Neuronal stem cell (in vitro differentiated cells): ENCODE measurements at regions not wholly inside any gene's neighbourhood (a gene's known extent, or its start where the extent isn't known, plus 50 kb on each side); places are given as distances from the start of the nearest gene placed in this dataset.

Experiments used
- DNase-seq: peaks from one replicate; pipeline ENCODE4 v3.0.0-alpha.2; 2013; ENCODE audit warnings: low spot score
- H2AFZ ChIP-seq: one replicate; pipeline ENCODE4 v1.6.1; 2013; ENCODE audit warnings: mild to moderate bottlenecking, low read length, inconsistent platforms
- H2AK5ac ChIP-seq: 2 replicates; pipeline ENCODE4 v1.6.1; 2013; ENCODE audit warnings: low read depth, mild to moderate bottlenecking, inconsistent platforms, low read length, moderate library complexity, mixed read lengths
- H2BK120ac ChIP-seq: 2 replicates; pipeline ENCODE4 v1.6.1; 2013; ENCODE audit warnings: low read depth, mild to moderate bottlenecking, inconsistent platforms, low read length, moderate library complexity, mixed read lengths
- H2BK12ac ChIP-seq: one replicate; pipeline ENCODE4 v1.6.1; 2013; ENCODE audit warnings: low read length, inconsistent platforms
- H2BK15ac ChIP-seq: 2 replicates; pipeline ENCODE4 v1.6.1; 2013; ENCODE audit warnings: mild to moderate bottlenecking, low read length, inconsistent platforms, mixed read lengths
- H2BK5ac ChIP-seq: one replicate; pipeline ENCODE4 v1.6.1; 2013; ENCODE audit warnings: inconsistent platforms, mild to moderate bottlenecking, low read length, moderate library complexity
- H3K14ac ChIP-seq: one replicate; pipeline ENCODE4 v1.6.1; 2013; ENCODE audit warnings: low read length, inconsistent platforms
- H3K18ac ChIP-seq: 2 replicates; pipeline ENCODE4 v1.6.1; 2013; ENCODE audit warnings: low read length, inconsistent platforms
- H3K23ac ChIP-seq: 2 replicates; pipeline ENCODE4 v1.6.1; 2013; ENCODE audit warnings: low read depth, mild to moderate bottlenecking, mixed read lengths, low read length, inconsistent platforms; ENCODE audit not compliant: poor library complexity
- H3K27ac ChIP-seq: replicated peaks from 3 replicates; pipeline ENCODE4 v1.5.1; 2013; ENCODE audit warnings: low read length, inconsistent platforms
- H3K27me3 ChIP-seq, 3 experiments: 2 replicates each; pipeline ENCODE4 v1.6.1; 2013; ENCODE audit warnings: low read length in 3 of 3, mild to moderate bottlenecking in 2 of 3, inconsistent platforms in 1 of 3, low read depth in 1 of 3, mixed read lengths in 1 of 3, moderate library complexity in 1 of 3; ENCODE audit not compliant: control insufficient read depth in 3 of 3, insufficient read depth in 3 of 3
- H3K36me3 ChIP-seq, 2 donors: replicated peaks in 1 of 2; 2 replicates each; pipeline ENCODE4 v1.6.1; 2013; ENCODE audit warnings: low read length in 2 of 2; ENCODE audit not compliant: control insufficient read depth in 2 of 2, insufficient read depth in 2 of 2
- H3K4ac ChIP-seq: 2 replicates; pipeline ENCODE4 v1.6.1; 2013; ENCODE audit warnings: inconsistent platforms, mild to moderate bottlenecking, low read length, moderate library complexity
- H3K4me1 ChIP-seq, 2 donors: 1 replicate in 1 of 2; 2 replicates in 1 of 2; pipeline ENCODE4 v1.6.1; 2013; ENCODE audit warnings: low read length in 2 of 2, low read depth in 1 of 2; ENCODE audit not compliant: control insufficient read depth in 2 of 2, insufficient read depth in 1 of 2
- H3K4me2 ChIP-seq: one replicate; pipeline ENCODE4 v1.6.1; 2013; ENCODE audit warnings: mild to moderate bottlenecking, low read length, inconsistent platforms; ENCODE audit not compliant: insufficient read depth, poor library complexity, severe bottlenecking
- H3K4me3 ChIP-seq, 2 donors: 2 replicates each; pipeline ENCODE4 v1.5.1; 2013; ENCODE audit warnings: low read length in 2 of 2, mild to moderate bottlenecking in 2 of 2, inconsistent platforms in 1 of 2, moderate library complexity in 1 of 2
- H3K79me1 ChIP-seq: one replicate; pipeline ENCODE4 v1.6.1; 2013; ENCODE audit warnings: low read depth, mild to moderate bottlenecking, inconsistent platforms, low read length, moderate library complexity
- H3K9ac ChIP-seq: one replicate; pipeline ENCODE4 v1.6.1; 2013; ENCODE audit warnings: mild to moderate bottlenecking, low read depth, low read length, inconsistent platforms; ENCODE audit not compliant: poor library complexity
- H3K9me3 ChIP-seq, 2 donors: replicated peaks in 1 of 2; 2 replicates each; pipeline versions ENCODE3 to v1.6.1; 2013; ENCODE audit warnings: low read length in 2 of 2, mild to moderate bottlenecking in 2 of 2, inconsistent platforms in 1 of 2, low read depth in 1 of 2, mixed read lengths in 1 of 2, moderate library complexity in 1 of 2; ENCODE audit not compliant: control insufficient read depth in 2 of 2, insufficient read depth in 1 of 2
- H4K8ac ChIP-seq: one replicate; pipeline ENCODE4 v1.6.1; 2013; ENCODE audit warnings: low read depth, mild to moderate bottlenecking, inconsistent platforms, low read length, moderate library complexity
- H4K91ac ChIP-seq: one replicate; pipeline ENCODE4 v1.6.1; 2013; ENCODE audit warnings: low read length, low read depth, mild to moderate bottlenecking, inconsistent platforms; ENCODE audit not compliant: poor library complexity
- WGBS, 2 donors: extraction: QIAGEN DNeasy Blood & Tissue Kit; methylation state at CpG; one replicate each; pipeline ENCODE4 v1.1.7; 2013; ENCODE audit warnings: missing lambda C conversion rate in 2 of 2, mixed read lengths in 1 of 2; ENCODE audit not compliant: insufficient read length in 2 of 2, insufficient replicate concordance in 1 of 2; ENCODE audit errors: extremely low coverage in 2 of 2; 5-methylcytosine and 5-hydroxymethylcytosine counted together

DNA sequence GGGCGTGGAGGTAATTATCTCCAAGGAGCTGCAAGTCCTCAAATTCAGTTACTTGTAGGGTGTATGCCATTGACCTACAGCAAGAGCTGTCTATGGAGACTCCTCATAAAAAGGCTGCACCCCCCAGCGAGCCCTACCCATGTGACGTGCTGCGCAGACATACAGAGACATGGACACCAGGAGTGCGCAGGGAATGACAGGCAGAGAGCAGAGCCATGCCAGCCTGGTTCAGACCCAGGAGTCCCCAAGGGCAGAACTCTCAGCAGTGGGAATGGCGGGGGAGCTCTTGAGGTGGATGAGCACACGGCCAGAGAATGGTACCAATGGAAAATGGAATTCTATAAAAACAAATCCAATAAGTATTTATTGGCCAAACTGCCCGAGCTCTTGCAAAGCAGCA is 310.1 kb downstream of the MYCN start:
- DNase-seq, result no peak
- H3K14ac ChIP-seq, result no peak overlapping the region

DNA sequence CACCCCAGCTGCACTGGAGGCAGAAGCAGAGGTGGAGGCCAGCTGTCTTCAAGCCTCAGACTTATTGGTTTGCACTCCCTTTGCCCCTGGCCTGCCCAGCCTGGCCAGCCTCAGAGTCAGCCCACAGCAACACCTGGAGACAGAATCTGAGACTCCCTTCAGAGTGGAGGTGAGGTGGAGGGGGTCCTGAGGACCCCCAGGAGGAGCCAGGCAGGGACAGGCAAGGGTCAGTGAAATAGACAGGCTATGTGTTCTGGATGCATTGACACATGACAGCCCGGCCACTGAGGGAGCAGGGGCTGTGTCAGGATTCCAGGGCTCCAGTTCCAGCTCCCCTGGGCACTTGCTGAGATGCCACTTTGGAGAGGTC is 309.7 kb downstream of the MYCN start:
- WGBS, 2 donors, result no CpG with 5 or more reads among the region's 1 CpG

More for the DNA sequence above, 310.1 kb downstream of the MYCN start:
- H4K8ac ChIP-seq, result no peak overlapping the region
- no CpG with 5 or more reads among the region's 8 CpGs for WGBS, 2 donors
- H3K79me1 ChIP-seq, result no peaks in the 10 kb centered on the region
- no peak overlapping the region for H3K4me2 ChIP-seq
- no peaks in the 10 kb centered on the region for H3K9me3 ChIP-seq
- H2BK12ac ChIP-seq, result no peak overlapping the region
- no peak overlapping the region for H4K91ac ChIP-seq
- no peak overlapping the region for H3K4me3 ChIP-seq
- H3K27me3 ChIP-seq, result no peaks in the 10 kb centered on the region
- H3K4ac ChIP-seq, result no peak overlapping the region
- H3K27ac ChIP-seq, result no peak overlapping the region
- no peak overlapping the region for H3K18ac ChIP-seq
- H2BK15ac ChIP-seq, result no peak overlapping the region
- no peak overlapping the region for H2BK120ac ChIP-seq
- no peaks in the 10 kb centered on the region for H3K36me3 ChIP-seq
- H2BK5ac ChIP-seq, result no peak overlapping the region
- no peak overlapping the region for H3K23ac ChIP-seq
- no peak overlapping the region for H2AK5ac ChIP-seq
- no peak overlapping the region for H2AFZ ChIP-seq
- no peak overlapping the region for H3K9ac ChIP-seq
- H3K4me1 ChIP-seq, result peaks cover 10 to 15% of the 10 kb centered on the region in 2 donors

DNA sequence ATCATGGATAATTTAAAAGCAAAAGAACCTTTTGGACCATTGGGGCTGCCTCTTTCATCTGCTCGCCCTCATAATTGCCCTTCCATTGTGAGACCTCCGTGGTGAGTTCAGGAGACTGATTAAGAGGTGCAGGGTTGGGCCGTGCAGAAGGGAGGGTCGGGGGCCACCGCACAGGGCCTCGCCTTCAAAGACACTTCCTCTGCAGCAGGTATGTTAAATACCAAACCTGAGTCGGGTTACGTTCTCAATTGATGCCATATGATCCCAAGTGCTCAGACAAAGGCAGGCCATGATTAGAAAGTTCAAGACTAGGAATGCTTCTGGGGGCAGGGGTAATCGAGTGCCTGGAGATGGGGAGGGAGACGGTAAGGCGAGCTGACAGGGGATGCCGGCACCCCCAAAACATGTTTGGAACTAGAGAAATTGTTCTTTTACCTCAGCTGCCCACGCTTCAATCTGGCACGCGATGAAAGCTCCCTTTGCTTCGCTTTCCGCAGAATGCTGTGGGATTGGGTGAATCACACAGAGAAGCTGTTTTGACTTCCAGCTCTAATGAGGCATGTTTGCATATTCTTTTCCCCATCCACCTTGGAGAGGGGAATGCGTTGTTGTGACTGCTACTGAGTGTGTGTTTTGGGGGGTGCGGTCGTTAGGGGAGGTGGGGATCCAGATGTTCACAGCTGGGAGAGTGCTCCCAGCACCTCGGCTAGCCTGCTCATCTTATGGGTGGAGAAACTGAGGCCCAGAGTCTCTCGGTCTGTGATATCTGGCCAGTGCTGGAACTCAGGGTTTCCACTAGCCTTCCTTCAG is 309.1 kb downstream of the MYCN start:
- H2BK120ac ChIP-seq, result no peak overlapping the region
- H3K4ac ChIP-seq, result no peak overlapping the region
- H2AK5ac ChIP-seq, result peak overlapping the region; percentile 47
- peak overlapping the region; percentile 64 for H3K18ac ChIP-seq
- no peak overlapping the region for H3K9ac ChIP-seq
- peak overlapping the region; percentile 3 for H3K14ac ChIP-seq
- H3K27ac ChIP-seq, result no peak overlapping the region
- WGBS, 2 donors, result no CpG with 5 or more reads among the region's 22 CpGs
- no peak overlapping the region for H4K91ac ChIP-seq
- no peak overlapping the region for H3K4me2 ChIP-seq
- no peaks in the 10 kb centered on the region for H3K36me3 ChIP-seq
- H2BK12ac ChIP-seq, result no peak overlapping the region
- no peak overlapping the region for H2BK5ac ChIP-seq
- H3K27me3 ChIP-seq, result no peaks in the 10 kb centered on the region
- peaks cover 10 to 15% of the 10 kb centered on the region in 2 donors for H3K4me1 ChIP-seq
- H3K9me3 ChIP-seq, result no peaks in the 10 kb centered on the region
- H2AFZ ChIP-seq, result no peak overlapping the region
- H3K4me3 ChIP-seq, result no peak overlapping the region
- no peak for DNase-seq
- H2BK15ac ChIP-seq, result no peak overlapping the region
- no peaks in the 10 kb centered on the region for H3K79me1 ChIP-seq
- H3K23ac ChIP-seq, result no peak overlapping the region
- no peak overlapping the region for H4K8ac ChIP-seq

More for the DNA sequence above, 309.7 kb downstream of the MYCN start:
- Histone ChIP-seq H2BK5ac (no peak overlapping the region), H3K18ac (peak overlapping the region; percentile 64), H3K9me3 (no peaks in the 10 kb centered on the region), H3K36me3 (no peaks in the 10 kb centered on the region), H3K4ac (no peak overlapping the region), H3K27me3 (no peaks in the 10 kb centered on the region), H4K91ac (no peak overlapping the region), H3K4me3 (no peak overlapping the region), H3K27ac (no peak overlapping the region), H3K23ac (no peak overlapping the region), H3K9ac (no peak overlapping the region), H2BK15ac (no peak overlapping the region), H4K8ac (no peak overlapping the region), H3K4me1 (peaks cover 10 to 15% of the 10 kb centered on the region in 2 donors), H3K79me1 (no peaks in the 10 kb centered on the region), H2BK120ac (no peak overlapping the region), H2AFZ (no peak overlapping the region), H3K14ac (peak overlapping the region; percentile 3), H3K4me2 (no peak overlapping the region), H2BK12ac (no peak overlapping the region), H2AK5ac (peak overlapping the region; percentile 47)
- no peak for DNase-seq

DNA sequence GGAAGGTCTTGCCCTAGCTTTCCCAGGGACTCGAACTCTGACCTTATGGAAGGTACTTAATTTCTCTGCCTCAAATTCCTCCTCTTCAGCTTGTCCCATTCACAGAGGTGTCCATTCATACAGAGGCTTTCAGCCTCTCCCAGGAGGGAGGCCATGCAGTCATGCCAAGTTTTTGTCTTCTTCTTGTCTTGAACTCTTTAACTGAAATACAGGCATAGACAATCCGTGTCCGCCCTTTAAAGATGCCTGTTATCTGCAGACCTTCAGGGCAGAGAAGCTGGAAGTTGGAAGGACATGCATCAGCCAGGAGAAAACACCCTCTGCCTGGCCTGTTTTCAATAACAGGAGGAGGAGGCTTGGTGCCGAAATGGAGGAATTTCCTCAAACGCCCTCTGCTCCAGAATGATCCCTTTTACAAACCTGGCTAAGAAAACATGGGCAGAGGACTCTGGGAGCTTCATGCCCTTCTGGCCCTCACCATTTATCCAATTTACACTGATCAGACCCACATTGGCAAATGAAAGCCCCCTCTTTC is 308.3 kb downstream of the MYCN start:
- no peak overlapping the region for H2AFZ ChIP-seq
- no peak overlapping the region for H4K91ac ChIP-seq
- WGBS, 2 donors, result no CpG with 5 or more reads among the region's 5 CpGs
- peaks cover 10 to 15% of the 10 kb centered on the region in 2 donors for H3K4me1 ChIP-seq
- no peaks in the 10 kb centered on the region for H3K36me3 ChIP-seq
- H4K8ac ChIP-seq, result no peak overlapping the region
- no peak for DNase-seq
- H3K9ac ChIP-seq, result no peak overlapping the region
- H2BK15ac ChIP-seq, result no peak overlapping the region
- no peak overlapping the region for H3K14ac ChIP-seq
- no peak overlapping the region for H3K23ac ChIP-seq
- H2BK12ac ChIP-seq, result no peak overlapping the region
- no peak overlapping the region for H3K4ac ChIP-seq
- peaks cover 0 to under 1% of the 10 kb centered on the region in 2 donors for H3K9me3 ChIP-seq
- no peaks in the 10 kb centered on the region for H3K27me3 ChIP-seq
- no peak overlapping the region for H3K27ac ChIP-seq
- H3K79me1 ChIP-seq, result no peaks in the 10 kb centered on the region
- no peak overlapping the region for H3K4me3 ChIP-seq
- H2BK5ac ChIP-seq, result no peak overlapping the region
- H2BK120ac ChIP-seq, result no peak overlapping the region
- no peak overlapping the region for H3K4me2 ChIP-seq
- no peak overlapping the region for H3K18ac ChIP-seq
- H2AK5ac ChIP-seq, result no peak overlapping the region
